KMS-11 (cell line): ENCODE measurements at regions not wholly inside any gene's neighbourhood (a gene's known extent, or its start where the extent isn't known, plus 50 kb on each side); places are given as distances from the start of the nearest gene placed in this dataset.

ENCODE experiments used
- H2AFZ ChIP-seq: fragments of 200-600 bp; sonication (generic); 2 replicates; pipeline ENCODE4 v1.6.1; 2016; ENCODE audit warnings: antibody characterized with exemption, mixed run types, low read depth
- H3K27ac ChIP-seq: fragments of 200-600 bp; sonication (generic); 2 replicates; pipeline ENCODE4 v1.6.1; 2016; ENCODE audit warnings: mild to moderate bottlenecking, mixed run types
- H3K27me3 ChIP-seq: fragments of 200-600 bp; sonication (generic); 2 replicates; pipeline ENCODE4 v1.6.1; 2017; ENCODE audit warnings: mild to moderate bottlenecking, low read depth, mixed run types, moderate library complexity; ENCODE audit not compliant: insufficient read depth
- H3K36me3 ChIP-seq: fragments of 200-600 bp; sonication (generic); 2 replicates; pipeline ENCODE4 v1.6.1; 2017; ENCODE audit warnings: mild to moderate bottlenecking, mixed run types; ENCODE audit not compliant: insufficient read depth
- H3K4me1 ChIP-seq: fragments of 200-600 bp; sonication (generic); 2 replicates; pipeline ENCODE4 v1.6.1; 2016; ENCODE audit warnings: mild to moderate bottlenecking, low read depth, mixed run types; ENCODE audit not compliant: poor library complexity, severe bottlenecking
- H3K4me2 ChIP-seq: fragments of 200-600 bp; sonication (generic); 2 replicates; pipeline ENCODE4 v1.7.0; 2016; ENCODE audit warnings: mild to moderate bottlenecking, mixed run types
- H3K4me3 ChIP-seq: fragments of 200-600 bp; sonication (generic); IDR thresholded peaks from 2 replicates; pipeline ENCODE4 v1.6.1; 2017; ENCODE audit warnings: low read depth, low read length, mixed read lengths; ENCODE audit not compliant: insufficient read depth
- H3K79me2 ChIP-seq: fragments of 200-600 bp; sonication (generic); 2 replicates; pipeline ENCODE4 v1.6.1; 2016; ENCODE audit warnings: low read depth, mixed run types; ENCODE audit not compliant: insufficient read depth
- H3K9ac ChIP-seq: fragments of 200-600 bp; sonication (generic); 2 replicates; pipeline ENCODE4 v1.6.1; 2016; ENCODE audit warnings: mild to moderate bottlenecking, mixed run types
- H4K20me1 ChIP-seq: fragments of 200-600 bp; sonication (generic); 2 replicates; pipeline ENCODE4 v1.6.1; 2016; ENCODE audit warnings: mild to moderate bottlenecking, mixed run types; ENCODE audit not compliant: insufficient read depth
- CTCF ChIP-seq: fragments of 200-600 bp; sonication (generic); conservative IDR thresholded peaks from 2 replicates; pipeline ENCODE4 v1.6.1; 2017; ENCODE audit warnings: low read depth, mild to moderate bottlenecking, antibody characterized with exemption, low read length, moderate library complexity, mixed read lengths

GRCh38 chr2:180184506-180184905 is 177.4 kb upstream of the CWC22 start:
- no peak overlapping the region for H3K4me2 ChIP-seq

GRCh38 chr2:180180511-180180910 is 173.4 kb upstream of the CWC22 start:
- H3K9ac ChIP-seq = no peak overlapping the region
- H4K20me1 ChIP-seq = no peaks in the 10 kb centered on the region
- TF ChIP-seq CTCF = no peak
- H3K4me3 ChIP-seq = no peak overlapping the region
- H3K4me1 ChIP-seq = no peaks in the 10 kb centered on the region
- no peak overlapping the region for H3K27ac ChIP-seq
- H3K36me3 ChIP-seq = no peaks in the 10 kb centered on the region
- H3K4me2 ChIP-seq = no peak overlapping the region
- no peaks in the 10 kb centered on the region for H3K79me2 ChIP-seq
- no peaks in the 10 kb centered on the region for H3K27me3 ChIP-seq
- no peak overlapping the region for H2AFZ ChIP-seq

More at GRCh38 chr2:180184506-180184905, 177.4 kb upstream of the CWC22 start:
- H3K79me2 ChIP-seq = no peaks in the 10 kb centered on the region
- no peaks in the 10 kb centered on the region for H3K4me1 ChIP-seq
- H3K27ac ChIP-seq = no peak overlapping the region
- no peak overlapping the region for H2AFZ ChIP-seq
- no peaks in the 10 kb centered on the region for H3K27me3 ChIP-seq
- no peak for TF ChIP-seq CTCF
- H4K20me1 ChIP-seq = no peaks in the 10 kb centered on the region
- no peak overlapping the region for H3K9ac ChIP-seq
- no peaks in the 10 kb centered on the region for H3K36me3 ChIP-seq
- H3K4me3 ChIP-seq = no peak overlapping the region

GRCh38 chr2:180177534-180177933 is 170.4 kb upstream of the CWC22 start:
- no peak for TF ChIP-seq CTCF
- no peak overlapping the region for H2AFZ ChIP-seq
- no peak overlapping the region for H3K4me3 ChIP-seq
- no peak overlapping the region for H3K9ac ChIP-seq
- H3K4me1 ChIP-seq = no peaks in the 10 kb centered on the region
- no peaks in the 10 kb centered on the region for H4K20me1 ChIP-seq
- H3K27ac ChIP-seq = no peak overlapping the region
- H3K36me3 ChIP-seq = no peaks in the 10 kb centered on the region
- no peaks in the 10 kb centered on the region for H3K79me2 ChIP-seq
- no peaks in the 10 kb centered on the region for H3K27me3 ChIP-seq
- no peak overlapping the region for H3K4me2 ChIP-seq

- Histone ChIP-seq H3K36me3 (no peaks in the 10 kb centered on the region), H4K20me1 (no peaks in the 10 kb centered on the region), H3K4me1 (no peaks in the 10 kb centered on the region), H3K27me3 (no peaks in the 10 kb centered on the region), H3K27ac (no peak overlapping the region), H3K4me2 (no peak overlapping the region), H2AFZ (no peak overlapping the region), H3K9ac (no peak overlapping the region), H3K79me2 (no peaks in the 10 kb centered on the region), H3K4me3 (no peak overlapping the region)
- TF ChIP-seq CTCF = no peak
Measured at GRCh38 chr2:180175736-180176135, 168.6 kb upstream of the CWC22 start.
